Stimulated activated CD4-positive, alpha-beta T cell treated with anti-CD3 and anti-CD28 coated beads, TNF-alpha, amount 100 ng/mL, for 24 hours (primary cell): ENCODE measurements at regions not wholly inside any gene's neighbourhood (a gene's known extent, or its start where the extent isn't known, plus 50 kb on each side); places are given as distances from the start of the nearest gene placed in this dataset.
"Not testable (repeated sequence)": the region's sequence is repeated elsewhere in the genome, so short reads cannot be mapped to it uniquely, and the experiment has no call there.

Source experiments
- DNase-seq, 3 experiments: peaks; one replicate each; pipeline ENCODE4 v3.0.0-alpha.2; 2020; ENCODE audit warnings: low read depth in 3 of 3

DNA sequence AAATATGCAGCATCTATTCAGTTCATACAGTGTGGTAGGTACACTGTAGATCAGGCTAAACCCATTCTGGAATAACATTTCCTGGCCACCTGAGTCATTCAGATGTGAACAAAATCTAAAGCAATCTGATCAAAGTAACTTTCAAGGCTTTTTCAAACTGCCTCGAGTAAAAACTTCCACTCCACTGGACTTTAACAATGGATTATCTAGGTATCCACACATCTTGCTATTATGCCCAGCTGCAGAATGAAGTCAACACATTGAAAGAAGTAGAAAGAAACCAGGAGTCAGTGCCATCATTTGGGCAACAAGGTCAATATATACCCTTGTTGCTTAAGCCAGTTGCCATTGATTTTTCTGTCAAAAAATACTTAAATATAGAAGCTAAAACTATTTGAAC is 1352.6 kb upstream of the NUDT12 start:
- no peak for DNase-seq

DNA sequence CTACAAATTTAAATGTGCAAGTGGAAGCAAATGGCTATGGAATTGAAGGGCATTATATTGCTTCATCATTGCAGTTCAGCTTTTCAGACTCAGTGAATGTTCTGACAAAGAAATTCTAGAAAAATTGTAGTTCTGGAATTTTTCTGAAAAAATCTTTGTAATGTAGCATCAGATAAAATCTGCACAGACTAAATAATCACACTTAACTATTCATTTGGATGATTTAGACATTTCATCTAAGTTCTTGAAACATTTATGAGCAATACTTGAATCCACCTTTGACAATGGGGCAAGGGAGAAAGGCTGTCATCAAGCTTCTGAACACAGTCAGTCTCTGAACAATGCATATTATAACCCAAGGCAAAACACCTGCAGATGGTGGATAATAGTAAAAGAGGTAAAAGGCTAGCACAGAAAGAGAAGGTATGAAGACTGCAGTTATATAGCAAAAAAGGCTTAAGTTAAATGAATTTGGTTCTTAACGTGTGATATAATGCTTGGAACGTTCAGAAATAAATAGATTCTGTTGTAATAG is 1352.0 kb upstream of the NUDT12 start:
- no peak for DNase-seq

DNA sequence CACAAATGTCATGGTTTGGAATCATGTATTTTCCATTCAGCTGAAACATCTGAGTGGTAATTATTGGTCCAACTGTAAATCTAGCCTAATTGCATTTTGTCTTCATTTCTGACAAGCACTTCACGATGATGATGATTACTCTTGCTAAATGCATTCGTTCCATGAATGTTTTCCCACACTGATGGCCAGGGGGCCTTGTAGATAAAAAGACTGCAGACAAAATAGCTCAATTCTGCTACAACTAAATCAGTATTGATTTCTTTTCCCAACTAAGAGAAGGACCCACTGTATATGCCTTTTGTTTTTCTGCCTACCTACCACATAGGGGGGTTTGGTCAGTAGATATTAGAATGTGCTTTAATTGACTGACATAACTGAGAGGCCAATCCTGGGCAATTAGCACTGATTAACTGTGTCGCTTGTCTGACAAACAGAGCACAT is 1351.3 kb upstream of the NUDT12 start:
- no peak for DNase-seq

DNA sequence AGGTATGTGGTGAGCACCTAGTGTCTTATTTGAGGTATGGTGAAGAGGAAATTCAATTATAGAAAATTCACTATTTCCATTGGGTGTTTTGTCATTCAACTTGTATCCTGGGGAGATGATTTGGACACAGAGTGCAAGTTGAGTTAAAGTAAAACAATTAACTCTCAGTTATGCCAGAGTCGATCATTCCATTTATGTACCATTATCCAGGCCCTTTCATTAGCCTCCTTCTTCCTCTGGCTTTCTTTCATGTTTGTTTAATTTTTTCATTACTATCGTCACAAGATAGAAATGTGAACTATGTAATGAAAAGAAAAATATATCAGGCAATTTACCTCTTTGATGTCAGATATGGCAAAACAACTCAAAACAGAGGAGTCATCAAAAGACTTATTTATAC is 1347.2 kb upstream of the NUDT12 start:
- DNase-seq = no peak

DNA sequence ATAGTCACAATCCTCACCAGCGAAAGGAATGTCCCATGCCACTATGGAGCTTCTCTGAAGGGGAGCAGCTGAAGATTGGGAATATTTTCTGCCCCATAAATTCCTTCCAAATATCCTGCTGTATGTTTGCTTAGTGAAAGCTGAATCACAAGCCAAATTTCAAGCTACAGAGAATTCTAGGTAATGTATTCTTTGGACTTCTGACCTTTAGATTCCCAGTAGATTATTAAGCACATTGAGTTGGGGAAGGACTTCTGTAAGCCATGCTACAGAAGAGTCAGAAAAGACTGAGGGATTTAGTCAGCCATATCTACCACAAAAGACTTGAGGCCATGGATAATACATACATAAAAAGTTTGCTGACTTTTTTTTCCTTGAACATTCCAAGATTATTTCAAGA is 1342.0 kb upstream of the NUDT12 start:
- DNase-seq = no peak

DNA sequence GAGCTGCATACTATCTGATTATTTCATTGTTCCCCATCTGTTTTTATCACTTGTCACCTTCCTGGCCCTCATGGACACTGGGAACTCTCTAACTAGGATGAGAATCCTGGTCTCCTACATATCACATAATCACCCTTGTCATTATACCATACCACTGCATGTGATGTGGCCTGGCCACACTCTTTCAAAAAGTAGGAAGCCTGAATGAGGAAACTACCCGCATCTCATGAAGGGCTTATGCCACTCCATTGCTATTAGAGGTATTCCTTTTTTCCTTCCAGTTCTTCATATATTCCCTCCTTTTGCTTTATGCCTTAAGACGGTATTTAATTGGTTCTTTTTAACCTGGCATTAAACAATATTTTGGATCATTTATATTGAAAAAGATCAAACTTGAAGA is 1341.4 kb upstream of the NUDT12 start:
- no peak for DNase-seq

DNA sequence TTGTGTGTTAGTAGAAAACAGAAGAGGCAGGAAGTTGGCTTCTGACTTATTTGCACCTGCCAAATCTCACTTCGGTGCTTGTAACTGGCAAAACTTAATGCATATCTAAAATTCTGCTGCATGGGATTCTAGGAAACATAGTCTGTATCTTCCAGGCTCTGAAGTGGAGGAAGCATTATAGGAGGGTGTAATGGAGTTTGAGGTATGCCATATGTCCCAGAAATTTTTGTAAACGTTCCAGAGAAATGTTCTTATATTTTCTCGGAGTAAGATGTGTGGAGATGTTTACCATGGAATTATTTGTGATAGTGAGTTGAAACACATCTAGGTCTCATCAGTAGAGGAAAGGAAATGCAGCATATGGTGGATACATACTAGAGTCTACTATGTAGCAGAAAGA is 1329.0 kb upstream of the NUDT12 start:
- no peak for DNase-seq

DNA sequence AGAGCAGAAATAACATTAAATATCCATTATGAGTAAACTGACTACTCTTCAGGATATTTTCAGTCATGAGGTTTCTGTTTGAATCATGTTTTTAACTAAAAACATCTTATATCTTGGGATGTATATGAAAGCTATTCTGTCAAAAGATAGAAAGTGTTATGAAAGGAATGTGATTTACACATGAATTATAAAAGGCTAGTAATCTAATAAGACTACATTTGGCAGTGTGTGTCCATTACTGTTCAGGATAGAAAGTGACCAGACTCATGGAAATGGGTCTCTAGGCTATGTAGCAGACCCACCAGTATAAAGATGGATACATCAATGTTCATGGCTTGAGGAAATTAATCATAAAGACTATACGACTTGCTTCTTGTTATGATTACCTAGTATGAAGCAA is 1328.2 kb upstream of the NUDT12 start:
- DNase-seq = no peak

DNA sequence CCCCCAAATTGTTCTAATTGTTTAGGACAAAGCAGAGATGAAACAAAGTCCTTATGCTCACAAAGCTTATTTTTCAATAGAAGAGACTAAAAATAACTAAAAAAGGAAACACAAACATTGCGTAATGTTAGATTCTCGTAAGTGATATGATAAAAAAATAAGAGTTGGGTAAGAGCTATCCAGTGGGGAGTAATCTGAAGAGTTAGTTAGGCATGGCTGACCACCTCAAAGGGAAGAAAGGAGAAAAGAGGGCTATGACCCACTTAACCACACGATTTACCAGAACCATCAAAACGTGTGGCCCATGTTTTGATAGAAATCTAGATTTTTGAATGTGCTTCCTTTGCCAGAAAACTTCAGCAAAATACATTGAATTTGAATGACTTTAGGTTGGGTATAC is 1296.8 kb upstream of the NUDT12 start:
- no peak for DNase-seq

DNA sequence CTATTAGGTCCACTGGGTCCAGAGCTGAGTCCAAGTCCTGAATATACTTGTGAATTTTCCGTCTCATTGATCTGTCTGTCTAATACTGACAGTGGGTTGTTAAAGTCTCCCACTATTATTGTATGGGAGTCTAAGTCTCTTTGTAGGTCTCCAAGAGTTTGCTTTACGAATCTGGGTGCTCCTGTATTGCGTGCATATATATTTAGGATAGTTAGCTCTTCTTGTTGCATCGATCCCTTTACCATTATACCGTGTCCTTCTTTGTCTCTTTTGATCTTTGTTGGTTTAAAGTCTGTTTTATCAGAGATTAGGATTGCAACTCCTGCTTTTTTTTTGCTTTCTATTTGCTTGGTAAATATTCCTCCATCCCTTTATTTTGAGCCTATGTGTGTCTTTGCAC is 1289.5 kb upstream of the NUDT12 start:
- DNase-seq = not testable (repeated sequence)

DNA sequence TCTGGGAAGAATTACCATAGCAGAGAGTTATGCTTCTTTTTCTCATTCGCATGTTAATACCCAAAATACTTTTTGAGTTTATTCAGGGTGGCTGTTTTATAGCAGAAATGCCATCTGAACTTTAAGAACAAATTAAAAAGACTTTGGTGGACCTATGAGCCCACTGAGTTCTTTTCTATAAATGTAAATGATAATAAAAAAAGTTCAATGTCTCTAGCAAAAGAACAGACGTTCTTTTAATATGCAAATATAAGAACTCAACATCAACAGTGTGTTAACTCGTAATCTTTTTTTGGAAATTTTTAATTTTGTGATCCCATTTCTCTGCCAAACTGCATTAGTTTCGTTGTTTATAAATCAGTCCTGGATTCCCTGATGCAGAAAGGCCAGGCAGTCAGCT is 1283.0 kb upstream of the NUDT12 start:
- DNase-seq = no peak

DNA sequence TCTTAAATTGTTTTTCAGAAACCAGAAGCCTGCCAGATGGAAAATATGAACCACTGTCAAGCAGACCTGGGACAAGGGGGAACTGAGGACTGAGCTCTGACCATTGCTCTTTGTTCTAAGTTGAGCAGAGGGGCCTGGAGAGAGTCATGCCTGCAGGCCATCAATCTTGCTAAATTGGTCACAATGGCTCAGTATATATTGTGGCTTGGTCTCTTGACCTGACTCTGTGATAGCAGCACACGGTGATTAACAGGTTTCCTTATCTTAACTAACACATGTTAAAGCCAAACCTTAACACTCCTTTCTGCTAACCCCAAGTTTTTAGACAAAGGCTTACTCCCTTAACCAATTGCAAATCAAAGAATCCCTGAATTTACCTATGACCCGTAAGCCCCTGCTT is 1281.2 kb upstream of the NUDT12 start:
- no peak for DNase-seq

DNA sequence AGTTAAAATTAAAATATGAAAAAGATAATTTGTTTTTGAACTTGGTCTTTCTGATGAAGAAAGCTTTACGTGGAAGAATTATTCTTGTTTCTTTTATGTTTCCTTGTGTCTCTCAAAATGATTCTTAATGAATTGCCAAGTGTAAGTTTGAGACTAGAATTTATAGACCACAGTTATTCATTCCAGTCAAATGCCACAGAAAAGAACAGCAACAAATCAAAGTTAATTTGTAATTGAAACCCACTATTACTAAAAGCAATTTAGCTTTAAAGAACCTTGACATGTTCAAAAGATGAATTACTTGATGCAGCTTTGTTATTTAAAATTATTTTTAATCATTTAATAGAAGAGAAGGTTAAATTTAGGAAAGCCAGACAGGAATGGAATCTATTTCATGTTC is 1277.7 kb upstream of the NUDT12 start:
- no peak for DNase-seq

DNA sequence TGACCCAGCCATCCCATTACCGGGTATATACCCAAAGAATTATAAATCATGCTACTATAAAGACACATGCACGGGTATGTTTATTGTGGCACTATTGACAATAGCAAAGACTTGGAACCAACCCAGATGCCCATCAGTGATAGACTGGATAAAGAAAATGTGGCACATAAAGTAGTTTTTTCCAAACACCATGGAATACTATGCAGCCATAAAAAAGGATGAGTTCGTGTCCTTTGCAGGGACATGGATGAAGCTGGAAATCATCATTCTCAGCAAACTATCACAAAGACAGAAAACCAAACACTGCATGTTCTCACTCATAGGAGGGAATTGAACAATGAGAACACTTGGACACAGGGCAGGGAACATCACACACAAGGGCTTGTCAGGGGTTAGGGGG is 1268.9 kb upstream of the NUDT12 start:
- DNase-seq = not testable (repeated sequence)

DNA sequence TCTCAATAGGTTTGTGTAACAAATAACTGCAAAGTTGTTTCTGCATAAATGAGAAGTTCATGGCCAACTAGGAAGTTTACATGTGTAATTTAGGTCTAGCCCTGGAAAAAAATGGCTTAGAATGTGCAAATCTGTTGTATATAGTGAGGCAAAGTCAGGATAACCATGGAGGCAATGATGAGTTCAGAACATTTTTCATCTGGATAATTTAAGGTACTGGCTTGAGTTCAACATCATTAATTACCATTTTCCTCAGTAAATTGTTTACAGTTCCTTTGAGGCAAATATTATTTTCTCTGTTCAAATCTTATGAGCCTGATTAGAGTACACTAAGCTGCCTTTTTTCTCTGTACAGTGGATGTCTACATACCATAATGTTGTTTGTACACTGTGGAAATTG is 1259.0 kb upstream of the NUDT12 start:
- DNase-seq = no peak

DNA sequence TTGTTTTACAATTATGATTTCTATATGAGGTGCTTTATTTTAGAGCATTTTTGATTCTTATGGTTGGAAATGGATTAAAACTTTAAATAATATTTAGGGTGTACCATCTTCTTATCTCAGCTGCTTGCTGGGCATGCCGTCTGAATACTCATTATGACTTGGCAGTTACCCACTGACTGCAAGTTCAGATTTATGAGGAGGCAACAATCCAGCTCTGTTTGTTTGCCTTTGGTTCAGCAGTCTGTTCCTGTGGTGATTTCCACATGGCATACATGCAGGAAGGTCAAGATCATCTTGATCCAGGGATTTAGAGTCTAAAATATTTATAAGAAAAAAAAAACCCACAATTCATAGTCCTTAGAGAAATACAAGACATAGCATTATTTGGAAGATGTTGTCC is 1254.5 kb upstream of the NUDT12 start:
- no peak for DNase-seq

DNA sequence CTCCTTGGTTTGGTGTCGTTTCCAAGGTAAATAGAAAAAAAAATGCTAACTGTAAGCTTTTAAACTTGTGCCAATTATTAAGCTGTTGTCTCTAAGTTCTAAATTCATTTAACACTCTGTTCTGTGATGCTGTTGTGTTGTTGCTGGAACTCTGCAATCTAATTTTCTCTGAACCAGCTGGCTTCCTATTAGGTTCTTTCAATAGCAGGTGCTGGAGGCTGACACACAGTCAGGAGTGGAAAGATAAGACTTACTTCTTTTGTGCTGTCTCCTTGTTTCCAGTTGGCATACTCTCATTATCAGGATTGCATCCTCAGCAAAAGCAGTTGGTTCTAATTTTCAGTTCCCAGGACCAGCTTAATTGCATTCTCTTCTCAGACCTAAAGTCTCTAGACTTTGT is 1252.6 kb upstream of the NUDT12 start:
- DNase-seq = no peak

DNA sequence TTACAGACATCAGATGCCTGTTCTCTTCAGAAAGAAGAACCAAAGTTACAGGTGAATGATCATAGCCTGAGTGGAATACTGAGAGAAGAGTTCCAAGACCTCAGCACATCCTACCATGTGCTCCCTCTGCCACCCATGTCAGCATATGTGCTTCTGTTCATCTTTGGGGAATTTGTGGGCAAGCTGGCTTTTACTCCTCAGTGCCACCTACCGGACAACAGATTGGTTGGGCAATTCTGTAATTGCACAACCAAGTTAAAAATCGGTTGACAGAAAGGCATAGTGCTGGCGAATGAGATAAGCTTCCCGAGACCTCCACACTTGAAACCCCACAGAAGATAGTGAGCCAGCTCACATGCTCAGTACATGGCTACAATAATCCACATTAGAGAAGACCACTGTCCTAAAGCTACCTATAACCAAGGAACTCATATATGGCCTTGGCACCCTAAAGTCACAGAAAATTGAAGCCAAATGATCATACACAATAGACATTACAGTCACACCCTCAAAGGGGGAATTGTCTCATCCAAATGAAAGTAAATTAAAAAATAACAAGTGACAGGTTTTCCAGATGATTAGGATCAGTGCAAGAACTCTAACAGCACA is 1238.0 kb upstream of the NUDT12 start:
- no peak for DNase-seq

DNA sequence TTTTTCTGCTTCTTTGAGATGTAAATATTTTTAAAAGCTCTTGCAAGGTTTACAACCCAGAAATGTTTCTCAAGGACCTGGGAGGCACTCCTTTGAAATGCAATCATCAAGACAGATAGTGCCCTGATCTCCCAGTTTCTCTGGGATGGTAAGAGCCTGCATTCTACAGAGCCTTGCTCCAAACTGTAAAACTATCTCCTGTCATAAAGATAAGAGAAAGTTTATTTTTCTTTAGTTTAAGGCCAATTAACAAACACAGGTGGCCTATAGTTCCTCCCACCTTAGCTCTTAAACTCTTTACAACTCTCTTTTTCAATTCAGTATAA is 1231.1 kb upstream of the NUDT12 start:
- no peak for DNase-seq

DNA sequence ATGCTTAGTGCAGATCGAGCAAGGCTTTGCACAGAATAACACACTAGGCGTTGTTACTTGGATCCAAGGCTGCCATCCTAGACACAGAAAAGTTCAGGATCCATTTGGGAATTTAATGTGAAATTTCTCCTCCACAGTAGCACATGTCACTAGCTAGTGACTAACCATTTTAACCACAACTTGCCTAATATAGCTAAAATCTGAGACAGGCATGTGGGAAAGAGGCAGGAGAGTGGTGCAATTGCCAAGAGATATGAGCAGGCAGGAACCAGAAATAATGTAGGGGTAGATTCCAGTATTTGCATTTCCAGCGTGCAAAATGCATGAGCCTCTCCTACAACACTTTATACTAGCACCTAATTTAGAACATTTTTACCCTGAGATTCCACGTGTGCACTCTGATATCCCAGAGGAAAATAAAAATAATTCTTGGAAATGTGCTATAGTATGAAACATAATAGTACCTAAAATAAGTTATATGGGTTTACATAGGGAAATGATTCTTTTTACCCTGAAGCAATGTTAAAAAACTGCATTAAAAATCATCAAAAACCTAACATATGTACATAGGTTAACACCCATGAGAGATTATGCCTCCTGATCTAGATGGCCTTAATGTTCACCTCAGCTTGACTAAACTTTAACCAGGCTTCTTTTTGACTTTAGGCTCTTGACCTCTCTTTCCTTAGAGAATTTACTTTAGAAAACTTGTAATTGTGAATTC is 1230.6 kb upstream of the NUDT12 start:
- DNase-seq = no peak

DNA sequence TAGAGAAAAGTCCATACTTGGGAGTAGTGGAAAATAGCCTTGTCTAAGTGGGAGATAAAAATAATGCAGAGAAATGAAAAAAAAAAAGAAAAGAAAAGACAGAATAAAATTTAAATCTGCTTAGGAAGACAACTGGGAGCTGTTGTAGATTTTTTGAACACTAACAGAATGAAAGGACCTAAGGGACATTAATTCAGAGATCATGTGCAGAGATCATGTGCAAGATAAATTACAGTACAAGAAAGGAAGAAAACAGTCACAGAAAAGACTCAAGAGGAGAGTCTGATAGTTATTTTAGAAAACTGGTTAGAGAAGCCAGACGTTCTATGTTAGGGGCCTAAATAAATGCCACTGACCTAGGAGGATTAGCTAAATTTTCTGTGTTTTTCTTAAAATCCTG is 1226.8 kb upstream of the NUDT12 start:
- no peak for DNase-seq

DNA sequence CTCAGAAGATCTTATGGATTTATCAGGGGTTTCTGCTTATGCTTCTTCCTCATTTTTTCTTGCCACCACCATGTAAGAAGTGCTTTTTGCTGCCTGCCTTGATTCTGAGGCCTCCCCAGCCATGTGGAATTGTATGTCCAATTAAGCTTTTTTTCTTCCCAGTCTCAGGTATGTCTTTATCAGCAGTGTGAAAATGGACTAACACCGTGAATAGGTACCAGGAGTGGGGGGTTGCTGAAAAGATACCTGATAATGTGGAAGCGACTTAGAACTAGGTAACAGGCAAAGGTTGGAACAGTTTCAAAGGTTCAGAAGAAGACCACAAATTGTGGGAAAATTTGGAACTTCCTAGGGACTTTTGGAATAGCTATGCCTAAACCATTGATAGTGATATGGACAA is 1222.5 kb upstream of the NUDT12 start:
- DNase-seq = no peak

DNA sequence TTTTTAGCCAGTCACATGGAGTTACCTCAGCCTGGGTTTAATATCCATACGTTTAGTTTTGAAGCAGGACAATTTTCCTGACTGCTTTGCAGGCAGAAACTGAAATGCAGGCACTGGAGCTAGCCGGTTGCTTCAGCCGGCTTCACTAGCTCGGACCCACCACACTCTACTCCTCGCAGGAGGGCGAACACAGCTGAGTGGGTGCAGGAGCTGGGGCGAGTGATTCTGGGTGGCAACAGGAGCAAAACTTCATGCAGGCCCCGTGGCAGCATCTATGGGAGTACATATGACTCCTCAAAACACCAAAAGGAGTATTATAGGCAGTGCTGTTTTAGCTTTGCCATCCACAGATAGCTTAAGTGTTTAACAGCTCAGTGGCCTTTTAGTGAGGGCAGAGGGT is 1211.8 kb upstream of the NUDT12 start:
- DNase-seq = no peak

DNA sequence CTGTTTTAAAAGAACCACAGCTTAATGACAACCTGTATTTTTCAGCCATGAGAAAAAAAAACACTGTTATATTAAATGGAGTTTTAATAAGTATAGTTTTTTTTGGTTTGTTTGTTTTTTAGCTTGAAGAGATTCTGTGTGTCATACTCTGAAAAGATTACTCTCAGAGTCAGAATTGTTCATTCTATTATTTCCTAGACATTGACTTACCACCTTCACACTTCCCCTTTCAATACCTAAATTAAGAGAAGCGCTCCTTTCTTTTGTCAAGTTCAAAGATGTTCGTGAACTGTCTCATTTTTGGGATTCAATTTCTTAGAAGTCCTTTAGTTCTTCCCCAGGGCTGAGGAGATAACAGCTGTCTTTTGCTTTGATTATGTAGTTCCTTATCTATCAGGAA is 1201.6 kb upstream of the NUDT12 start:
- no peak for DNase-seq
